ENCODE measurements at regions not wholly inside any gene's neighbourhood (a gene's known extent, or its start where the extent isn't known, plus 50 kb on each side); places are given as distances from the start of the nearest gene placed in this dataset.

- DNase-seq (ENCODE audit: low spot score) = peak; percentile 59
Measured at GRCh38 chr2:217652761-217653639, 349.8 kb downstream of the TNS1 start.

GRCh38 chr2:217650716-217651360, 352.0 kb downstream of the TNS1 start:
- peak; percentile 36 for DNase-seq (ENCODE audit: low spot score)

- peak; percentile 30 for DNase-seq (ENCODE audit: low spot score)
Measured at GRCh38 chr2:217650229-217650628, 352.6 kb downstream of the TNS1 start.

GRCh38 chr2:217647925-217648324, 354.9 kb downstream of the TNS1 start:
- no peak for DNase-seq (ENCODE audit: low spot score)

GRCh38 chr2:217647226-217647625, 355.6 kb downstream of the TNS1 start:
- DNase-seq (ENCODE audit: low spot score) = no peak

- no peak for DNase-seq (ENCODE audit: low spot score)
Measured at GRCh38 chr2:217645896-217646295, 356.9 kb downstream of the TNS1 start.

GRCh38 chr2:217643789-217644301, 358.9 kb downstream of the TNS1 start:
- DNase-seq (ENCODE audit: low spot score) = no peak

- no peak for DNase-seq (ENCODE audit: low spot score)
Measured at GRCh38 chr2:217642944-217643343, 359.9 kb downstream of the TNS1 start.

- no peak for DNase-seq (ENCODE audit: low spot score)
Measured at GRCh38 chr2:217641960-217642359, 360.8 kb downstream of the TNS1 start.

GRCh38 chr2:217639481-217639880, 363.3 kb downstream of the TNS1 start:
- no peak for DNase-seq (ENCODE audit: low spot score)

- no peak for DNase-seq (ENCODE audit: low spot score)
Measured at GRCh38 chr2:217638533-217638932, 364.3 kb downstream of the TNS1 start.

GRCh38 chr2:217638031-217638430, 364.8 kb downstream of the TNS1 start:
- no peak for DNase-seq (ENCODE audit: low spot score)

- no peak for DNase-seq (ENCODE audit: low spot score)
Measured at GRCh38 chr2:217636991-217637561, 365.7 kb downstream of the TNS1 start.

GRCh38 chr2:217636578-217636977, 366.2 kb downstream of the TNS1 start:
- DNase-seq (ENCODE audit: low spot score) = no peak

GRCh38 chr2:217634871-217635270, 367.9 kb downstream of the TNS1 start:
- DNase-seq (ENCODE audit: low spot score) = no peak

GRCh38 chr2:217632043-217632442, 370.8 kb downstream of the TNS1 start:
- no peak for DNase-seq (ENCODE audit: low spot score)

GRCh38 chr2:217631115-217631514, 371.7 kb downstream of the TNS1 start:
- DNase-seq (ENCODE audit: low spot score) = no peak

GRCh38 chr2:217629347-217629746, 373.4 kb downstream of the TNS1 start:
- no peak for DNase-seq (ENCODE audit: low spot score)

- no peak for DNase-seq (ENCODE audit: low spot score)
Measured at GRCh38 chr2:217628061-217628460, 374.7 kb downstream of the TNS1 start.

- DNase-seq (ENCODE audit: low spot score) = no peak
Measured at GRCh38 chr2:217626926-217627325, 375.9 kb downstream of the TNS1 start.

- DNase-seq (ENCODE audit: low spot score) = no peak
Measured at GRCh38 chr2:217625557-217626169, 377.1 kb downstream of the TNS1 start.

GRCh38 chr2:217623281-217623912, 379.4 kb downstream of the TNS1 start:
- no peak for DNase-seq (ENCODE audit: low spot score)

All from SW480 (cell line).